Urinary bladder (tissue), 3 donors: ENCODE measurements at regions not wholly inside any gene's neighbourhood (a gene's known extent, or its start where the extent isn't known, plus 50 kb on each side); places are given as distances from the start of the nearest gene placed in this dataset.
"Not testable (repeated sequence)": the region's sequence is repeated elsewhere in the genome, so short reads cannot be mapped to it uniquely, and the experiment has no call there.

Source experiments
- DNase-seq: peaks from one replicate; pipeline ENCODE4 v3.0.0-alpha.2; 2015; ENCODE audit errors: extremely low spot score
- H3K27ac ChIP-seq: one replicate; pipeline ENCODE4 v1.5.1; 2013; ENCODE audit warnings: low read depth, mild to moderate bottlenecking, moderate library complexity
- H3K36me3 ChIP-seq: one replicate; pipeline ENCODE4 v1.6.1; 2013; ENCODE audit warnings: mild to moderate bottlenecking, moderate library complexity; ENCODE audit not compliant: insufficient read depth
- H3K4me1 ChIP-seq: one replicate; pipeline ENCODE4 v1.6.1; 2013; ENCODE audit warnings: mild to moderate bottlenecking, moderate library complexity; ENCODE audit not compliant: insufficient read depth
- H3K4me3 ChIP-seq: one replicate; pipeline ENCODE4 v1.5.1; 2013; ENCODE audit warnings: low read depth, low read length
- WGBS: extraction: QIAGEN DNeasy Blood & Tissue Kit; methylation state at CpG from one replicate; pipeline ENCODE4 v1.1.7; 2013; 5-methylcytosine and 5-hydroxymethylcytosine counted together
- donor health status: healthy with polysubstance abuse.
- donor health status: healthy.

DNA sequence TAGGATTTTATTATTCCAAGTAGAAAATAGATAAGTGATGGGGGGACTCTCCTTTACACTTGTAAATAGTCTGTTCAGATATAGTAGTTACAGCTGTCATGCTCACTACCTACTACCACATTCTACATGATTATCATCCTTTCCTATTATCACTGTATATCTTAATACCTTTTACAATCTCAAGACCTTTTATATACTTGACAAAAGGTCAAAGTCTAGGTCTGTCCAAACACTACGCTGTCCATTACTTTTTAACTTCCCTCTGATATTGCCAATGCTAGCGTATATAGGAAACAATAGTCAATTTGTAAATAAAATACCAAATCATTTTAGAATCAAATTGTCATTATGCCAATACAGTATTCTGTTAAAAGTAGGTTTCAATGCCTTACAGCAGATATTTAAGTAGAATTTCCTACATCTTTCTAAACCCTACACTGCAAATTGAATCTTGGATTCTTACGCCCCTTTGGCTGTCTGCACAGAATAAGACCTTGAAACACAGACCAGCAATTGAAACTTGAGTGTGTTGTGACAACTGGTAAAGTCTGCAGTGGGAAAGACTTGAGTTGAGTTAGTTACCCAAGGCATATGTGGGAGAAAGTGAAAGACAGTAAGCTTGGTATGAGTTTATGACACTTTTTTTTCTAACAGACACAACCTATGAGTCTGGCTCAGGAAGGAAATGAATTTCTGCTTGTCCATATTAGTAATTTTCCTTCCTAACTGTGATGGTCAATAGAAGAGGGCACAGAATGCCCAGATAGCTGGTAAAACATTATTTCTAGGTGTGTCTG, 827.6 kb upstream of the ACO1 start:
- Histone ChIP-seq H3K4me3 (no peak overlapping the region), H3K4me1 (no peaks in the 10 kb centered on the region), H3K27ac (no peak overlapping the region), H3K36me3 (no peaks in the 10 kb centered on the region)
- WGBS, result 95% methylated on average over 3 of the region's 3 CpGs
- DNase-seq, result no peak

DNA sequence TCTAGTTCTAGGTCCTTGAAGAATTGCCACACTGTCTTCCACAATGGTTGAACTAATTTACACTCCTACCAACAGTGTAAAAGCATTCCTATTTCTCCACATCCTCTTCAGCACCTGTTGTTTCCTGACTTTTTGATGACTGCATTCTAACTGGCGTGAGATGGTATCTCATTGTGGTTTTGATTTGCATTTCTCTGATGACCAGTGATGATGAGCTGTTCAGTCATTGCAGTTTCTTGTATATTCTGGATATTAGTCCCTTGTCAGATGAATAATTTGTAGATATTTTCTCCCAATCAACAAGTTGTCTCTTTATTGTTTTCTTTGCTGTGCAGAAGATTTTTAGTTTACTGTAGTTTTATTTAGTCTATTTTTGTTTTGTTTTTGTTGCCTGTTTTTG, 812.3 kb upstream of the ACO1 start:
- H3K36me3 ChIP-seq, H3K4me1 ChIP-seq, H3K27ac ChIP-seq, H3K4me3 ChIP-seq, DNase-seq: not testable (repeated sequence)
- WGBS, result 82% methylated on average over 1 of the region's 1 CpG

DNA sequence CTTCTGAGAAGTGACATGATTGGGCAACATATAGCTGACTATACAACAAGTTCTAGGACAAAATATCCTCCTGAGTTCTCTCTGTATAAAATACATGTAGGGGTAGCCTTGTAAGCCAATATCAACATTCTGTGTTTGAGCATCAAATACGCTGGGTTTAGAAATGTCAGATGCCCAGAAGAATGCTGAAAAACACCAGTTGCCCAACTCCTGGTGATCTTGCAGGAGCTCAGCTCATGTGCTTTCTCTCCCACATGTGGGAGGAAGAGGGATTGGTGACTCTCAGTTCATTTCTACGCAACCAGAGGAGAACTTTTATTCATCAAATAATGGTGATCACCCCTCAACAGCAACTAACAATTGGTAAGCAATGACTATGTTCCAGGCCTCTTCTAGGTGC, 810.9 kb upstream of the ACO1 start:
- Histone ChIP-seq H3K27ac (no peak overlapping the region), H3K4me3 (no peak overlapping the region), H3K36me3 (no peaks in the 10 kb centered on the region), H3K4me1 (no peaks in the 10 kb centered on the region)
- 93% methylated on average over 2 of the region's 2 CpGs for WGBS
- DNase-seq, result no peak

DNA sequence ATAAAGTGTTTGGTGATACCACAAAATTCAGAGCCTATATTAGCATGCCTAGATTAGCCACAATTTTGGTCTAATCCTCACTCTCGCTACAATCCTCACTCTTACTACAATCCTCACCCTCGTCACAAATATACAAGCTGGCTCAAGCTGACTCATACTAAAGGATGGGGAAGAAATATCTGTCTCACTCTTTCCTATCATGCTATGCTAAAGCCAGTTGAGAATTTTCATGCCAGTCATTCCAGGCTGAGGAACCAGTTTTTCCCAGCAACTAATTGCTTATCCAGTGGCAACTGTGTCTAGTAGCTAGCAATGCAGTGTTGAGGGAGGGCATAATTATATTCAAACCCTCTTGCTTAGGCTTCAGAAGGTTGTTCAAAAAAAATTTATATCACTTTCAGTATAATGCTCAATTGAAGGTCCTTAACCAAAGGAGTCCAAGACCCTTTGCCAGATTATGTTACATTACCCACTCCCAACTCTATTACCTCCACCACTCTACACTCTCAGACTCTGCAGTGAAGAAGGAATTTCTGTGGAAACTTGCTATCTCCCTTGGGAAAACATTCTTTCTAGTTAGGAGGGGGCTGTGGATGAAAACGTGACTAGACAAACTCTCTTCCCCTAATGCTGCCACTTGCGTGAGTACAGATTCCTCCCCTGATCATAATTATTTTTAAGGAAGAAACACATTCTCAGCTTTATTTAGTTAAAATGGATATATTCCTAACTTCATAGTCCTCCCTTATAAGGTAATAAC, 810.3 kb upstream of the ACO1 start:
- WGBS, result 75% methylated on average over 4 of the region's 4 CpGs

DNA sequence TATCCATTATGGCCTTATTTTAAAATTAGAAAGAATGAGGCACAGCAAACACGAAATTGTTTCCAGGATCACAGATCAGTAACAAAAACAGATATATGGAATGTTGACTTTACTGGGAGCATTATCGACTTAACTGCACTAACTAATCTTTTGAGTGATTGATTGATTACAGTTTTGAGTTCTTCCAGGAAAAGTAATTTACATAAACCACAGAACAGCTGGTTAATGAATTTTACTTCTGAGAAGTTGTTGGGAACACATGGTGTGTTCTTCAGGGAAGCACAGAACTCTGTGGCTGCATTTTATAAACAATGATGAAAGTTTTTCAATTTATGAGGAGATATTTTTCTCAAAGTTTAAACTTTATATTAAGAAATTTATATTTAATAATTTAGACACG, 802.4 kb upstream of the ACO1 start:
- no peaks in the 10 kb centered on the region for H3K36me3 ChIP-seq
- no peak overlapping the region for H3K27ac ChIP-seq
- no peak overlapping the region for H3K4me3 ChIP-seq
- H3K4me1 ChIP-seq, result no peaks in the 10 kb centered on the region
- WGBS, result 28% methylated on average over 3 of the region's 3 CpGs
- DNase-seq, result no peak

More for the DNA sequence above, 810.3 kb upstream of the ACO1 start:
- Histone ChIP-seq H3K4me1 (no peaks in the 10 kb centered on the region), H3K27ac (no peak overlapping the region), H3K4me3 (no peak overlapping the region), H3K36me3 (no peaks in the 10 kb centered on the region)
- DNase-seq, result no peak

DNA sequence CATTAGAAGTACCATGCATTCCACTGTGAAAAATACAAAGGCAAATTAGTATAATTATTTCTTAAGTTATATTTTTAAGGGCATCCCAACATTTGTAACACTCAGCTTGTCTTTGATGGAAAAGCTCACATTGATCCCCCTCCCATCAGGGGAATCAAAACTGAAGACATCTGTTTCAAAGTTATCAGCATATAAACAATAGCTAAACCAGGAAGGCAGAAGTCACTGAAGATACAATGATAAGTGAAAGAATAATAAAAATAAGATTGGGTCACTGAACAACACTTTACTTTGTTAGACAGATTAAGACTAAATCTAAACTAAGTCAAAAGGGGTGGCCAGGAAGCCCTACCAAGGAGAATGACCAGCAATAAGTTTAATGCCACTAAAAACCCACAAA, 801.9 kb upstream of the ACO1 start:
- H3K36me3 ChIP-seq, result no peaks in the 10 kb centered on the region
- no peak overlapping the region for H3K4me3 ChIP-seq
- DNase-seq, result no peak
- H3K4me1 ChIP-seq, result no peaks in the 10 kb centered on the region
- no peak overlapping the region for H3K27ac ChIP-seq

DNA sequence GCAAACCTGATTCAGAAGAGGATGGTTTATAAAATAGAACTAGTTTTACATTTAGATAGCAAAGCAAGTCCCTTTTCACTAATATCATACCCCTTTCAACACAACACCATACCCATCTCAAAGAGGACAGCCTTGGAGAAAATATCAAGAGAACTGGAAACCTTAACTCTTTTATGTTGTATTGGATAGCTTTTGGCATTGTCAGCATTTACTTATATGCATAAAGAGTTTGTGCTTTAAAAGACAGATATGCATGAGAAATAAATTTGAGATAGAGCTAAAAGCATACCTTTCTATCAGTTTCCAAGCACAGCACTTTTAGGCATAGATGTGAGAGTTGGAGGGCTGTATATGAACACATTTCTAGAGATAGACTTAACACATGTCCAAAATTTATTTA, 799.3 kb upstream of the ACO1 start:
- H3K27ac ChIP-seq, result no peak overlapping the region
- H3K4me1 ChIP-seq, result no peaks in the 10 kb centered on the region
- DNase-seq, result no peak
- H3K36me3 ChIP-seq, result no peaks in the 10 kb centered on the region
- no peak overlapping the region for H3K4me3 ChIP-seq

DNA sequence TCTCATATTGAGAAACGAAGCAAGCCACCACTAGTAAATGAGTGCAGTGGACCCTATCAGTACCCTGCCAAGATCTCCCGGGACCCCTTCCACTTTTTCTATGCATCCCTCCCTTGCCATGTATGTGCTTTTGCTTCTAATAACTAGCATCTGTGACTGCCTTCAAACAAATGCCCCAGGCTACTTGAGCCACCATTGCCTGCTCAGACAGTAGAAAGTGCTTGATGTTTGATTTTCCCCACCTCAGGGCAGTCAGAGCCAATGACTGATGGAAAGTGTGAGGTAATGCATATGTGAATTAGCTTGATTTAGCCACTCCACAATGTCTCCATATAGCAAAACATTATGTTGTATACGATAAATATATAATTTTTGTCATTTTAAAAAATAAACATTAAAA, 797.3 kb upstream of the ACO1 start:
- Histone ChIP-seq H3K36me3 (no peaks in the 10 kb centered on the region), H3K27ac (no peak overlapping the region), H3K4me1 (no peaks in the 10 kb centered on the region), H3K4me3 (no peak overlapping the region)
- DNase-seq, result no peak
- WGBS, result 86% methylated on average over 3 of the region's 3 CpGs

DNA sequence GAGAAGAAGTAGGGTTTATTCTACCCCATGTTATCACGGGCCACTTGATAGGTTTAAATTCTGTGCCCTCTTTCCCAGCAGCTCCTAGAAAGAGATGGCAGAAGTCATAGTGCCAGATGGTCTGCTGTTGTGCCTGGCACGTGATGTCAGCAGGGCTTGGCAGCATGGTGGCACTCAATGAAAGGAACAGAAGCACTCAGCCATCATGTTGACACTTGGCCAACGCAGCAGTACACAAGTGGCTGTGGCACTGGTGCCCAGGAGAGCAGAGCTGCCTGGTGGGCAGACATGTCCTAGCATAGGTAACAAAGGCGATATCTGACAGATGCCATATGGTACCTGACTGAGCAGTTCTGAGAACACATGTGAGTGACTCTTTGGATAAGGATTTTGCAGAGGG, 796.4 kb upstream of the ACO1 start:
- 91% methylated on average over 4 of the region's 4 CpGs for WGBS
- no peak overlapping the region for H3K27ac ChIP-seq
- no peaks in the 10 kb centered on the region for H3K4me1 ChIP-seq
- H3K4me3 ChIP-seq, result no peak overlapping the region
- H3K36me3 ChIP-seq, result no peaks in the 10 kb centered on the region
- no peak for DNase-seq

DNA sequence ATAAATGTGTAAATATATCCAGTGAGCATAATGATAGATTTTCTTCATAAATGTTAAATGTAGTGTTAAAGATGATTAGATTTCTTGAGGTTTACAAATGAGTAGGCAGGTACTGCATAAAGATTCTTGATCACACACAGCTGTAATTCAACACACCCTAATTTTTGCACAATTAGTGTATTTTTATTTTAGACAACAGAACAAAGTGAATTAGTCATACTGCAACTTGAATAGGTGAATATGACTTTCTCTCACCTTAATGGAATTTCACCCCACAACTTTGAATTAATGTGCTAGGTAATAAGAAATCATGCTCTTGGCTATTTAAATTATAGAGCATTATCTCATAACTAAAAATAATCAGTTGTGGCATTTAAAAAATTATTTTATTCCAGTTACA, 795.7 kb upstream of the ACO1 start:
- Histone ChIP-seq H3K4me1 (no peaks in the 10 kb centered on the region), H3K27ac (no peak overlapping the region), H3K36me3 (no peaks in the 10 kb centered on the region), H3K4me3 (no peak overlapping the region)
- DNase-seq, result no peak

DNA sequence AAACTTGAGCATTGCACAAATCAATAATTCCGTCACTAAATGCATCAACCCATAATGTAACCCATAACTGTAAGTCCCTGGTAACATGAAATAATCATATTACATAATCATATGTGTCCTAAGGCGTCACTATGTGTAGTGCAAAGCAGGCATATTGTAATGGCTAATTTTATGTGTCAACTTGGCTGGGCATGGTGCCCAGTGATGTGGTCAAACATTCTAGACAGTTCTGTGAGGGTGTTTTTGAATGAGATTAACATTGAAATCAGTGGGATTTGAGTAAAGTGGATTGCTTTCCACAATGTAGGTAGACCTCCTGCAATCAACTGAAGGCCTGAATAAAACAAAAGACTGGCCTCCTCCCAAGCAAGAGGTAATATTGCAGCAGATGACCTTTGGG, 794.4 kb upstream of the ACO1 start:
- Histone ChIP-seq H3K4me1 (no peaks in the 10 kb centered on the region), H3K36me3 (no peaks in the 10 kb centered on the region), H3K27ac (no peak overlapping the region), H3K4me3 (no peak overlapping the region)
- WGBS, result 82% methylated on average over 2 of the region's 2 CpGs
- DNase-seq, result no peak

DNA sequence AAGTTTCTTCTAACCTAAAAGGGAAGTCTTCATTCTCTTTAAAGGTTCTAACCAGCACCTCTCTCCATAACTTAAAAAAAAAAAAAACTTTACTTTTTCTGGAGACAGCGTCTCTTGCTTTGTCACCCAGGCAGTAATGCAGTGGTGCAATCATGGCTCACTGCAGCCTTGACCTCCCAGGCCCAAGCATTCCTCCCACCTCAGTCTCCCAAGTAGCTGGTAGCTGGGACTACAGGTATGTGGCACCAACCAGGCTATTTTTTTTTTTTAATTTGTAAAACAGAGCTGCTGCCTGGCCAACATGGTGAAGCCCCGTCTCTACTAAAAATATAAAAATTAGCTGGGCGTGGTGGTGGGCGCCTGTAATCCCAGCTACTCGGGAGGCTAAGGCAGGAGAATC, 787.4 kb upstream of the ACO1 start:
- WGBS, result 87% methylated on average over 5 of the region's 5 CpGs
- not testable (repeated sequence) for H3K27ac ChIP-seq, H3K4me3 ChIP-seq, H3K36me3 ChIP-seq, H3K4me1 ChIP-seq, DNase-seq

DNA sequence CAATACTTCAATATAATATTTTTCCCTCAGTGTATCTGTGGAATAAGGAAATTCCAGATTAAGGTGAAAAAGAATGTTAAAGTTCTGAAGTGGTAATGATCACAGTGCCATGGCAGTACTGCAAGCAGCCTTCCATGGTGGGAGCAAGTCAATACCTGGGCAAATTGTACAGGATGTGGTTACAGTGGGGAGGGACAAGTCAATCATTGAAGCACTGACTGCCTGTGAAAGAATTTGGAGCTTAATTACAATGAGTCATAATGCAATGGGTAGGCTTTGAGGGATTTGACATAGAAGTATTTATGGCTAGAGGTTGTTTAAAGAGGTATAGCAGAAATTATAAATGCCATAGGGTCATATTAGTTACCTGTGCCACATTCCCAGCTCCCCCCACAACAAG, 786.5 kb upstream of the ACO1 start:
- H3K4me1 ChIP-seq, result no peaks in the 10 kb centered on the region
- no peak overlapping the region for H3K4me3 ChIP-seq
- H3K36me3 ChIP-seq, result no peaks in the 10 kb centered on the region
- H3K27ac ChIP-seq, result no peak overlapping the region
- DNase-seq, result no peak

DNA sequence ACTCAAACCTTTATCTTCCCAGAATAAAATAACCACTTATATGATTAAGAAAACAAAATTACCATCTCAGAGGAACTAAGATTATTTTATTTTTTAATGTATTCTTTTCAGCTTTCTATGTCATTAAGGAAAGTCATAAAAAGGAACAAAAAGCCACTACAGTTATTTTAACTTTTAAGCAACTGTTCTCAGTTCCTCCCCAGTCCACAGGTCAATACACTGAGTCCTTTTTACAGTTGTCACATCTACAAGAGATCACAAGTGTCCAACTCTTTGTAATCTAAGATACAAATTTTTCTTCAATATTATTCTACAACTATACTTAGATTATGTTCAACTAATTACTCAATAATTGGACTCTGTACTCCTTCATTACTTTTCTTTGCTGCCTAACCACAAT, 782.8 kb upstream of the ACO1 start:
- Histone ChIP-seq H3K4me1 (no peaks in the 10 kb centered on the region), H3K36me3 (no peaks in the 10 kb centered on the region), H3K27ac (no peak overlapping the region), H3K4me3 (no peak overlapping the region)
- no peak for DNase-seq
